ENCODE measurements at regions not wholly inside any gene's neighbourhood (a gene's known extent, or its start where the extent isn't known, plus 50 kb on each side); places are given as distances from the start of the nearest gene placed in this dataset.

- TF ChIP-seq EED (IDR thresholded peaks at IDR 0.05; ENCODE audit: low read depth) (no peak), TCF7 (IDR thresholded peaks at IDR 0.05; ENCODE audit: borderline replicate concordance) (no peak), JUNB (IDR thresholded peaks at IDR 0.05) (no peak), CREM (IDR thresholded peaks at IDR 0.05; ENCODE audit: low read depth) (no peak), BRCA1 (IDR thresholded peaks at IDR 0.05; ENCODE audit: low read depth, low read length) (no peak), BACH1 (IDR thresholded peaks at IDR 0.05; ENCODE audit: borderline replicate concordance) (no peak), STAT1 (conservative IDR thresholded peaks at IDR 0.05) (no peak)
Measured at GRCh38 chr5:115381911-115382662, 85.6 kb upstream of the CCDC112 start (continued).

- FAIRE-seq (no peak), ATAC-seq (peak; percentile 84), DNase-seq (ENCODE audit: low read depth, low spot score) (peak; percentile 24)
- ChIA-PET CTCF (interaction anchor here (0.8 to 2.3 kb wide), 3 partner anchors 63 to 205 kb away, joined by 3 to 7 read pairs (median 5); no protein-coding TSS in a partner anchor), SMC1A (ENCODE audit: uncharacterized antibody, unreplicated experiment) (interaction anchor here (0.6 to 11.0 kb wide), 14 partner anchors 9 to 167 kb away, joined by 3 to 94 read pairs (median 5); partner anchors contain the start of gene FEM1C), POLR2A (interaction anchor here (0.6 to 1.5 kb wide), 4 partner anchors 8 to 106 kb away, joined by 3 to 6 read pairs (median 3); no protein-coding TSS in a partner anchor), RAD21 (ENCODE audit: unreplicated experiment) (interaction anchor here (1.0 to 1.6 kb wide), 8 partner anchors 34 to 199 kb away, joined by 3 to 4 read pairs (median 3); no protein-coding TSS in a partner anchor)
- in situ Hi-C loops (cut with MboI) (no loop called here), intact Hi-C loops (cut with micrococcal nuclease; ENCODE audit: unreplicated experiment) (loop anchor here (5.0 kb wide), 2 partner anchors 163 to 208 kb away; partner anchors contain the start of gene FEM1C)
- Histone ChIP-seq H3K9ac (ENCODE audit: control insufficient read depth, insufficient read depth, low read length) (no peak overlapping the region), H3K4me3 (no peak overlapping the region), H3K9me3 (replicated peaks; ENCODE audit: control insufficient read depth, insufficient read depth, low read length) (no peaks in the 10 kb centered on the region), H4K20me1 (ENCODE audit: control insufficient read depth, insufficient read depth) (no peaks in the 10 kb centered on the region), H3K79me2 (ENCODE audit: control insufficient read depth, insufficient read depth, low read length) (no peaks in the 10 kb centered on the region), H3K4me1 (ENCODE audit: control insufficient read depth, insufficient read depth, low read length) (peaks cover 9% of the 10 kb centered on the region), H3K27me3 (replicated peaks in 1 of 2; ENCODE audit: control insufficient read depth in 2 of 2, insufficient read depth in 2 of 2, low read length in 1 of 2) (no peaks in the 10 kb centered on the region), H3K27ac (ENCODE audit: control insufficient read depth, insufficient read depth) (no peak overlapping the region), H2AFZ (ENCODE audit: control insufficient read depth, low read depth, low read length) (no peak overlapping the region), H3K36me3 (ENCODE audit: control insufficient read depth in 2 of 2, insufficient read depth in 2 of 2, low read length in 1 of 2) (no peaks in the 10 kb centered on the region), H3K4me2 (ENCODE audit: control insufficient read depth, insufficient read depth) (0 out of 2 replicates have a peak overlapping the region, but pooled peaks have one; percentile 2)
- BruUV-seq (replicated peaks): no TSS peak
- under 1% methylated on average over 8 of the region's 8 CpGs for WGBS (ENCODE audit: insufficient coverage, insufficient replicate concordance, low lambda C conversion rate, missing lambda C conversion rate)
- peak; percentile 34; the same call in 1 of the 2 replicates for TF ChIP-seq ZNF384 (IDR thresholded peaks at IDR 0.05; ENCODE audit: borderline replicate concordance, low read depth, low read length)
- TF ChIP-seq SIN3A (IDR thresholded peaks at IDR 0.05; ENCODE audit: low read depth, low read length): no peak
- TF ChIP-seq STAT1 (conservative IDR thresholded peaks at IDR 0.05): no peak
- TF ChIP-seq PBX3 (IDR thresholded peaks at IDR 0.05; ENCODE audit: insufficient replicate concordance, low read depth, low read length): no peak
- TF ChIP-seq MTA3 (IDR thresholded peaks at IDR 0.05; ENCODE audit: borderline replicate concordance, low read length): peak; percentile 59; the same call in 1 of the 2 replicates
- peak; percentile 66; the same call in 1 of the 2 replicates for TF ChIP-seq CBX5 (IDR thresholded peaks at IDR 0.05; ENCODE audit: low read depth)
- TF ChIP-seq USF2 (IDR thresholded peaks at IDR 0.05; ENCODE audit: borderline replicate concordance, low read depth, low read length): no peak
- peak; percentile 95 for TF ChIP-seq JUNB (IDR thresholded peaks at IDR 0.05)
- TF ChIP-seq CREB1 (IDR thresholded peaks at IDR 0.05; ENCODE audit: low read depth): peak; percentile 55; the same call in 1 of the 2 replicates
- peak; percentile 49 for TF ChIP-seq IKZF1 (conservative IDR thresholded peaks at IDR 0.05)
- 0 out of 2 replicates have a peak, but pooled peaks have one; percentile 42 for TF ChIP-seq NBN (IDR thresholded peaks at IDR 0.05)
- TF ChIP-seq NKRF (conservative IDR thresholded peaks at IDR 0.05): no peak
Measured at GRCh38 chr5:115379622-115380344, 83.3 kb upstream of the CCDC112 start.

Data from GM12878 (cell line).